ENCODE measurements at regions not wholly inside any gene's neighbourhood (a gene's known extent, or its start where the extent isn't known, plus 50 kb on each side); places are given as distances from the start of the nearest gene placed in this dataset.
"Not testable (repeated sequence)": the region's sequence is repeated elsewhere in the genome, so short reads cannot be mapped to it uniquely, and the experiment has no call there.

GRCh38 chr16:5176505-5176904 lies 78.9 kb upstream of the EEF2KMT start:
- no peaks in the 10 kb centered on the region for H3K36me3 ChIP-seq
- peaks cover 0 to 22% of the 10 kb centered on the region in 2 donors for H3K9me3 ChIP-seq
- no peaks in the 10 kb centered on the region for H3K4me1 ChIP-seq
- H3K27ac ChIP-seq: no peak overlapping the region
- no peak for TF ChIP-seq CTCF (IDR thresholded peaks at IDR 0.05)
- H3K27me3 ChIP-seq: no peaks in the 10 kb centered on the region
- no peak overlapping the region for H3K4me3 ChIP-seq
- no peak for DNase-seq (ENCODE audit: low spot score)

GRCh38 chr16:5175266-5175665 lies 77.7 kb upstream of the EEF2KMT start:
- no peaks in the 10 kb centered on the region for H3K4me1 ChIP-seq
- no peak for DNase-seq (ENCODE audit: low spot score)
- H3K4me3 ChIP-seq: no peak overlapping the region
- no peaks in the 10 kb centered on the region for H3K36me3 ChIP-seq
- peaks cover 0 to 22% of the 10 kb centered on the region in 2 donors for H3K9me3 ChIP-seq
- no peak for TF ChIP-seq CTCF (IDR thresholded peaks at IDR 0.05)
- H3K27me3 ChIP-seq: no peaks in the 10 kb centered on the region
- H3K27ac ChIP-seq: no peak overlapping the region

GRCh38 chr16:5166486-5166885 lies 68.9 kb upstream of the EEF2KMT start:
- H3K36me3 ChIP-seq: no peaks in the 10 kb centered on the region
- no peaks in the 10 kb centered on the region for H3K4me1 ChIP-seq
- no peak overlapping the region for H3K4me3 ChIP-seq
- no peak for DNase-seq (ENCODE audit: low spot score)
- no peak for TF ChIP-seq CTCF (IDR thresholded peaks at IDR 0.05)
- H3K9me3 ChIP-seq: peaks cover 0 to under 1% of the 10 kb centered on the region in 2 donors
- no peaks in the 10 kb centered on the region for H3K27me3 ChIP-seq
- H3K27ac ChIP-seq: no peak overlapping the region

- not testable (repeated sequence) for H3K4me3 ChIP-seq; H3K27ac ChIP-seq; H3K9me3 ChIP-seq; DNase-seq (ENCODE audit: low spot score); H3K27me3 ChIP-seq; H3K36me3 ChIP-seq; H3K4me1 ChIP-seq
Observed at GRCh38 chr16:5165429-5165828, 67.8 kb upstream of the EEF2KMT start.

- H3K9me3 ChIP-seq; H3K4me1 ChIP-seq; H3K27ac ChIP-seq; H3K27me3 ChIP-seq; H3K4me3 ChIP-seq; DNase-seq (ENCODE audit: low spot score); H3K36me3 ChIP-seq: not testable (repeated sequence)
Observed at GRCh38 chr16:5162801-5163200, 65.2 kb upstream of the EEF2KMT start.

GRCh38 chr16:5161888-5162287 lies 64.3 kb upstream of the EEF2KMT start:
- DNase-seq (ENCODE audit: low spot score); H3K27me3 ChIP-seq; H3K27ac ChIP-seq; H3K4me3 ChIP-seq; H3K36me3 ChIP-seq; H3K4me1 ChIP-seq; H3K9me3 ChIP-seq: not testable (repeated sequence)

GRCh38 chr16:5160010-5160409 lies 62.4 kb upstream of the EEF2KMT start:
- H3K4me3 ChIP-seq; H3K9me3 ChIP-seq; H3K36me3 ChIP-seq; DNase-seq (ENCODE audit: low spot score); H3K4me1 ChIP-seq; H3K27ac ChIP-seq; H3K27me3 ChIP-seq: not testable (repeated sequence)

- not testable (repeated sequence) for DNase-seq (ENCODE audit: low spot score); H3K4me3 ChIP-seq; H3K36me3 ChIP-seq; H3K4me1 ChIP-seq; H3K27me3 ChIP-seq; H3K27ac ChIP-seq; H3K9me3 ChIP-seq
Observed at GRCh38 chr16:5159537-5159936, 61.9 kb upstream of the EEF2KMT start.

- H3K27me3 ChIP-seq: no peaks in the 10 kb centered on the region
- no peak overlapping the region for H3K4me3 ChIP-seq
- H3K4me1 ChIP-seq: no peaks in the 10 kb centered on the region
- no peaks in the 10 kb centered on the region for H3K36me3 ChIP-seq
- peaks cover 0 to 5% of the 10 kb centered on the region in 2 donors for H3K9me3 ChIP-seq
- TF ChIP-seq CTCF (IDR thresholded peaks at IDR 0.05): no peak
- no peak overlapping the region for H3K27ac ChIP-seq
- DNase-seq (ENCODE audit: low spot score): no peak
Observed at GRCh38 chr16:5158494-5158893, 60.9 kb upstream of the EEF2KMT start.

GRCh38 chr16:5156486-5156885 lies 58.9 kb upstream of the EEF2KMT start:
- not testable (repeated sequence) for DNase-seq (ENCODE audit: low spot score)

GRCh38 chr16:5154006-5154405 lies 56.4 kb upstream of the EEF2KMT start:
- not testable (repeated sequence) for H3K27me3 ChIP-seq, H3K36me3 ChIP-seq

More at GRCh38 chr16:5156486-5156885, 58.9 kb upstream of the EEF2KMT start:
- H3K27me3 ChIP-seq, H3K9me3 ChIP-seq, H3K4me1 ChIP-seq, H3K36me3 ChIP-seq, H3K27ac ChIP-seq, H3K4me3 ChIP-seq: not testable (repeated sequence)

GRCh38 chr16:5151409-5151808 lies 53.8 kb upstream of the EEF2KMT start:
- DNase-seq (ENCODE audit: low spot score); H3K9me3 ChIP-seq; H3K27ac ChIP-seq; H3K4me1 ChIP-seq; H3K4me3 ChIP-seq; H3K36me3 ChIP-seq; H3K27me3 ChIP-seq: not testable (repeated sequence)

More at GRCh38 chr16:5154006-5154405, 56.4 kb upstream of the EEF2KMT start:
- H3K27ac ChIP-seq; H3K4me1 ChIP-seq; H3K4me3 ChIP-seq; H3K9me3 ChIP-seq; DNase-seq (ENCODE audit: low spot score): not testable (repeated sequence)

Data from right atrium auricular region (tissue), 2 donors.